ENCODE measurements at regions not wholly inside any gene's neighbourhood (a gene's known extent, or its start where the extent isn't known, plus 50 kb on each side); places are given as distances from the start of the nearest gene placed in this dataset.

GRCh38 chr7:26550492-26550891 lies 258.8 kb downstream of the SNX10 start:
- Histone ChIP-seq H3K79me2 (ENCODE audit: control insufficient read depth, insufficient read depth, low read length) (no peaks in the 10 kb centered on the region), H3K4me3 (no peak overlapping the region), H4K20me1 (replicated peaks; ENCODE audit: control insufficient read depth, insufficient read depth, low read length) (peaks cover 6% of the 10 kb centered on the region; the same call in 1 of the 2 replicates), H3K4me2 (ENCODE audit: insufficient read depth, low read length) (no peak overlapping the region), H3K36me3 (ENCODE audit: control insufficient read depth, insufficient read depth, low read length) (no peaks in the 10 kb centered on the region), H2AFZ (ENCODE audit: low read depth, low read length) (no peak overlapping the region), H3K27ac (ENCODE audit: extremely low read depth, low read depth, low read length) (no peak overlapping the region), H3K4me1 (replicated peaks in 1 of 2; ENCODE audit: control insufficient read depth in 2 of 2, insufficient read depth in 2 of 2, low read length in 2 of 2) (no peaks in the 10 kb centered on the region), H3K27me3 (ENCODE audit: control insufficient read depth in 2 of 2, insufficient read depth in 2 of 2, low read length in 2 of 2) (peaks cover 30 to 61% of the 10 kb centered on the region in 2 experiments), H3K9me1 (ENCODE audit: control insufficient read depth, insufficient read depth, low read length) (no peaks in the 10 kb centered on the region), H3K9ac (ENCODE audit: insufficient read depth in 1 of 2, low read depth in 2 of 2, low read length in 2 of 2) (no peak overlapping the region), H3K9me3 (replicated peaks; ENCODE audit: control insufficient read depth, insufficient read depth, low read depth, low read length) (no peaks in the 10 kb centered on the region)
- FAIRE-seq (no peak), ATAC-seq (no peak), DNase-seq (ENCODE audit: extremely low read depth in 1 of 4, low spot score in 3 of 4) (no peak)
- 0% methylated on average over 5 of the region's 5 CpGs for WGBS (ENCODE audit: insufficient coverage, low coverage, missing lambda C conversion rate)
- in situ Hi-C loops (cut with MboI) (no loop called here), intact Hi-C loops (cut with micrococcal nuclease) (no loop called here)
- POLR2A ChIA-PET = interaction anchor here (0.6 to 2.7 kb wide), 2 partner anchors 33 to 93 kb away, joined by 3 to 6 read pairs; no protein-coding TSS in a partner anchor
- BruUV-seq (replicated peaks) = no TSS peak
- CTCF ChIA-PET (ENCODE audit: low intra/inter-chr PET ratio) = no interaction called here
- TF ChIP-seq MLLT1 (IDR thresholded peaks at IDR 0.05) (no peak), ZNF146 (CRISPR knock-in tag; IDR thresholded peaks at IDR 0.05; ENCODE audit: unreplicated experiment) (no peak), ZBTB40 (IDR thresholded peaks at IDR 0.05) (no peak), ZBTB40 (CRISPR knock-in tag; IDR thresholded peaks at IDR 0.05) (no peak), CHD2 (IDR thresholded peaks at IDR 0.05; ENCODE audit: low read depth, low read length) (no peak), TEAD1 (CRISPR knock-in tag; IDR thresholded peaks at IDR 0.05) (no peak), FOXJ2 (tag; IDR thresholded peaks at IDR 0.05) (no peak), MNT (conservative IDR thresholded peaks at IDR 0.05) (no peak), CBX2 (IDR thresholded peaks at IDR 0.05; ENCODE audit: insufficient read depth, low read length, poor library complexity, severe bottlenecking) (no peak)

Measured in K562 (cell line).